Astrocyte (in vitro differentiated cells and primary cell): ENCODE measurements at regions not wholly inside any gene's neighbourhood (a gene's known extent, or its start where the extent isn't known, plus 50 kb on each side); places are given as distances from the start of the nearest gene placed in this dataset.

Experiments used
- DNase-seq: peaks from one replicate; pipeline ENCODE4 v3.0.0-alpha.2; 2010; ENCODE audit warnings: low read depth
- FAIRE-seq: peaks from 2 replicates; lab custom pipeline; 2011; peaks lifted over from hg19 to GRCh38; lab: Jason Lieb, UNC
- H2AFZ ChIP-seq: 2 replicates; pipeline ENCODE4 v1.6.0; 2012; ENCODE audit warnings: low read depth, low read length, inconsistent platforms
- H3K27ac ChIP-seq: 2 replicates; pipeline ENCODE4 v1.5.1; 2011; ENCODE audit warnings: low read depth, low read length, inconsistent platforms
- H3K27me3 ChIP-seq: 2 replicates; pipeline ENCODE4 v1.6.0; 2011; ENCODE audit warnings: low read length, inconsistent platforms; ENCODE audit not compliant: insufficient read depth
- H3K36me3 ChIP-seq: 2 replicates; pipeline ENCODE4 v1.5.1; 2011; ENCODE audit warnings: low read length, inconsistent platforms; ENCODE audit not compliant: insufficient read depth
- H3K4me1 ChIP-seq: 2 replicates; pipeline ENCODE4 v1.5.1; 2011; ENCODE audit warnings: low read length, inconsistent platforms; ENCODE audit not compliant: insufficient read depth
- H3K4me2 ChIP-seq: 2 replicates; pipeline ENCODE4 v1.6.0; 2012; ENCODE audit warnings: low read length, inconsistent platforms
- H3K4me3 ChIP-seq: 2 replicates; pipeline ENCODE4 v1.5.1; 2011; ENCODE audit warnings: low read depth, mild to moderate bottlenecking, low read length, inconsistent platforms; ENCODE audit not compliant: insufficient read depth
- H3K79me2 ChIP-seq: 2 replicates; pipeline ENCODE4 v1.6.0; 2012; ENCODE audit warnings: mild to moderate bottlenecking, low read length, inconsistent platforms; ENCODE audit not compliant: insufficient read depth
- H3K9ac ChIP-seq: 2 replicates; pipeline ENCODE4 v1.6.0; 2012; ENCODE audit warnings: mild to moderate bottlenecking, low read length, inconsistent platforms
- H3K9me3 ChIP-seq: 2 replicates; pipeline ENCODE4 v1.5.1; 2012; ENCODE audit warnings: low read depth, mild to moderate bottlenecking, low read length, inconsistent platforms; ENCODE audit not compliant: insufficient read depth
- H4K20me1 ChIP-seq: 2 replicates; pipeline ENCODE4 v1.6.0; 2012; ENCODE audit warnings: low read length, inconsistent platforms; ENCODE audit not compliant: insufficient read depth
- H3K27ac Mint-ChIP-seq: one replicate; pipeline ENCODE4 v1.8.0; 2021; ENCODE audit warnings: mild to moderate bottlenecking, mixed read lengths; ENCODE audit not compliant: unreplicated experiment
- H3K27me3 Mint-ChIP-seq: one replicate; pipeline ENCODE4 v1.8.0; 2021; ENCODE audit warnings: low read depth, mixed read lengths; ENCODE audit not compliant: unreplicated experiment
- H3K36me3 Mint-ChIP-seq: one replicate; pipeline ENCODE4 v1.8.0; 2021; ENCODE audit warnings: low read depth, mixed read lengths; ENCODE audit not compliant: unreplicated experiment
- H3K4me1 Mint-ChIP-seq: one replicate; pipeline ENCODE4 v1.8.0; 2021; ENCODE audit warnings: low read depth, mixed read lengths; ENCODE audit not compliant: unreplicated experiment
- H3K4me3 Mint-ChIP-seq: one replicate; pipeline ENCODE4 v1.8.0; 2021; ENCODE audit warnings: mild to moderate bottlenecking, moderate library complexity, mixed read lengths; ENCODE audit not compliant: unreplicated experiment
- H3K9me3 Mint-ChIP-seq: one replicate; pipeline ENCODE4 v1.8.0; 2021; ENCODE audit warnings: mild to moderate bottlenecking, mixed read lengths; ENCODE audit not compliant: unreplicated experiment
- EZH2 ChIP-seq: IDR thresholded peaks from 2 replicates; pipeline ENCODE4 v1.6.1; 2012; ENCODE audit warnings: mild to moderate bottlenecking, low read length, inconsistent platforms; ENCODE audit not compliant: insufficient read depth
- TF ChIP-seq, protein P1 (sequence below): IDR thresholded peaks from 2 replicates; pipeline ENCODE4 v1.5.1; 2011; ENCODE audit warnings: low read depth, mild to moderate bottlenecking, inconsistent platforms, low read length, moderate library complexity; ENCODE audit not compliant: insufficient read depth

DNA sequence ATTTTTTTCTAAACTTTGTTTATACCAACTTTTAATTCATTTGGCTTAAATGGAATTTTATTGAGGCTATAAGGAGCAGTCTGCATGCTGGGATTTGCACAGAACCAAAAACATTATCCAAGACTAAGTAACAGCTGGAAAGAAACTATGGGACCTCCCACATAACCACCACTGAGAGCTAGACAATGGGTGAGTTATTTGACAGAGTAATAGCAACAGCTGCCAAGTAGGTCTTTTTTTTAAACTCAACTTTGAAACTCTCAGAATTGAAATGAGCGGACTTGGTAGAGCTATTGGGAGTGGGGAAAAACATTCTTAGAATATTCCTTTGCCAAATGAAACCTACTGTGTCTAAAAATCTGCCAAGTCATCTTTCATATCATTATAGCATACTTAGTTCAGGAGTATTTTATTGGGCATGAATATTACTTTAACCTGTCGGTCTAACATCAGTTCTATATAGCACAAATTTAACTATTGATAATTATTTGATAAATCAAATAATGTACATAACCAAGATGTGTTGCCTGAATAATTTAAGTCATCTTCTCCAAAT is 1428.0 kb downstream of the PCDH7 start:
- Mint-ChIP-seq H3K27ac (no peak overlapping the region), H3K9me3 (peaks cover 1% of the 10 kb centered on the region), H3K36me3 (no peaks in the 10 kb centered on the region), H3K4me3 (no peak overlapping the region), H3K4me1 (peaks cover 9% of the 10 kb centered on the region), H3K27me3 (no peaks in the 10 kb centered on the region)
- Histone ChIP-seq H3K9ac (no peak overlapping the region), H2AFZ (no peak overlapping the region), H3K79me2 (no peaks in the 10 kb centered on the region), H3K27ac (no peak overlapping the region), H3K36me3 (no peaks in the 10 kb centered on the region), H4K20me1 (no peaks in the 10 kb centered on the region), H3K4me1 (no peaks in the 10 kb centered on the region), H3K4me3 (no peak overlapping the region), H3K4me2 (no peak overlapping the region), H3K9me3 (no peaks in the 10 kb centered on the region), H3K27me3 (no peaks in the 10 kb centered on the region)
- DNase-seq (peak; percentile 77), FAIRE-seq (no peak)
- no peak for TF ChIP-seq EZH2
- TF ChIP-seq, protein P1, sequence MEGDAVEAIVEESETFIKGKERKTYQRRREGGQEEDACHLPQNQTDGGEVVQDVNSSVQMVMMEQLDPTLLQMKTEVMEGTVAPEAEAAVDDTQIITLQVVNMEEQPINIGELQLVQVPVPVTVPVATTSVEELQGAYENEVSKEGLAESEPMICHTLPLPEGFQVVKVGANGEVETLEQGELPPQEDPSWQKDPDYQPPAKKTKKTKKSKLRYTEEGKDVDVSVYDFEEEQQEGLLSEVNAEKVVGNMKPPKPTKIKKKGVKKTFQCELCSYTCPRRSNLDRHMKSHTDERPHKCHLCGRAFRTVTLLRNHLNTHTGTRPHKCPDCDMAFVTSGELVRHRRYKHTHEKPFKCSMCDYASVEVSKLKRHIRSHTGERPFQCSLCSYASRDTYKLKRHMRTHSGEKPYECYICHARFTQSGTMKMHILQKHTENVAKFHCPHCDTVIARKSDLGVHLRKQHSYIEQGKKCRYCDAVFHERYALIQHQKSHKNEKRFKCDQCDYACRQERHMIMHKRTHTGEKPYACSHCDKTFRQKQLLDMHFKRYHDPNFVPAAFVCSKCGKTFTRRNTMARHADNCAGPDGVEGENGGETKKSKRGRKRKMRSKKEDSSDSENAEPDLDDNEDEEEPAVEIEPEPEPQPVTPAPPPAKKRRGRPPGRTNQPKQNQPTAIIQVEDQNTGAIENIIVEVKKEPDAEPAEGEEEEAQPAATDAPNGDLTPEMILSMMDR = no peak

DNA sequence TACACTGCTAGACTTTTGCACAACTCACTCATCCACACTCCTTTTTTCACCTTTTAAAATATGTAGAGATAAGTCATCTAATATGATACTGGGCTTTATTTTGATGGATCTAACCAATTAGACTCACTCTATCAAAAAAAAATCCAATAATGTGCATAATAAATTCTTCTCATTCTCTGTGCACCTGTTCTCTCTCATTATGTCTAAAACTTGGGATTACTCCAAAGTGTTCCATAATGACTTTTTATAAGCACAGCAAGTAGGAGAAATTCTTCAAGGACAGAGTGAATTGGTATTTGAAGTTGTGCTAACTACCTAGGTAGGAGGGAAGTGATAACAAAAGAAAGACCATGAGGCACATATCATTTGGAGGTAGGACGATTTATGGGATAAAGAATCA is 1438.8 kb downstream of the PCDH7 start:
- H3K36me3 ChIP-seq = no peaks in the 10 kb centered on the region
- Mint-ChIP-seq H3K4me3 (no peak overlapping the region), H3K36me3 (no peaks in the 10 kb centered on the region), H3K9me3 (no peaks in the 10 kb centered on the region), H3K27ac (no peak overlapping the region), H3K27me3 (no peaks in the 10 kb centered on the region), H3K4me1 (no peaks in the 10 kb centered on the region)
- no peaks in the 10 kb centered on the region for H3K9me3 ChIP-seq
- H3K79me2 ChIP-seq = no peaks in the 10 kb centered on the region
- no peaks in the 10 kb centered on the region for H3K4me1 ChIP-seq
- H3K4me2 ChIP-seq = no peak overlapping the region
- H3K27me3 ChIP-seq = no peaks in the 10 kb centered on the region
- H2AFZ ChIP-seq = no peak overlapping the region
- H4K20me1 ChIP-seq = no peaks in the 10 kb centered on the region
- DNase-seq = no peak
- TF ChIP-seq EZH2 = no peak
- TF ChIP-seq, protein P1 = no peak
- peak; percentile 41 for FAIRE-seq
- no peak overlapping the region for H3K4me3 ChIP-seq
- H3K9ac ChIP-seq = no peak overlapping the region
- H3K27ac ChIP-seq = no peak overlapping the region

DNA sequence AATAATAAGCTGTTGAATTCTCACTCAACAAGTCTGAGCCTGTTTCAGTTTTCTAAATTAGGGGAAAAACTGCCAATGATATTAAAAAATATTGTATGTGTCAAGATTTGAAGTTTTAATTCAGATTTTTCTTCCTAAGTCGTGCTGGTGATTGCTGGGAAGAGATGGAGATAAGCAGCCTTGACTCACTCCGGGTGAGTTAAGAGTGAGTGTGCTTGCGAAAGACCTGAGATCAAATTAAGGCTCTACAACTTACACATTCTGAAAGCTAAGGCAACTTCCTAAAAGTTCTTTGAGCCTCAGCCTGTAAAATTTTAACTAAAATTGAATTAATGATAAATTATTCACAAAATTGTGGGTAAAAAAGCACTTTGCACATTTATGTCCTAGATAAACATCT is 1441.2 kb downstream of the PCDH7 start:
- no peak for FAIRE-seq
- Histone ChIP-seq H3K4me1 (no peaks in the 10 kb centered on the region), H4K20me1 (no peaks in the 10 kb centered on the region), H3K9me3 (no peaks in the 10 kb centered on the region), H3K4me3 (no peak overlapping the region), H3K79me2 (no peaks in the 10 kb centered on the region), H2AFZ (no peak overlapping the region), H3K9ac (no peak overlapping the region), H3K36me3 (no peaks in the 10 kb centered on the region), H3K27me3 (no peaks in the 10 kb centered on the region), H3K4me2 (no peak overlapping the region), H3K27ac (no peak overlapping the region)
- Mint-ChIP-seq H3K4me1 (no peaks in the 10 kb centered on the region), H3K9me3 (no peaks in the 10 kb centered on the region), H3K27ac (no peak overlapping the region), H3K4me3 (no peak overlapping the region), H3K36me3 (no peaks in the 10 kb centered on the region), H3K27me3 (no peaks in the 10 kb centered on the region)
- peak; percentile 60 for DNase-seq
- TF ChIP-seq, protein P1 = no peak
- TF ChIP-seq EZH2 = no peak
